NB4 (cell line): ENCODE measurements at regions not wholly inside any gene's neighbourhood (a gene's known extent, or its start where the extent isn't known, plus 50 kb on each side); places are given as distances from the start of the nearest gene placed in this dataset.

Experiments
- CTCF ChIP-seq: IDR thresholded peaks from one replicate; pipeline ENCODE4 v1.5.1; 2012; ENCODE audit warnings: low read depth, low read length
- MAX ChIP-seq: IDR thresholded peaks from 2 replicates; pipeline ENCODE4 v1.6.1; 2011; ENCODE audit warnings: low read depth, low read length
- MYC ChIP-seq: IDR thresholded peaks from 2 replicates; pipeline ENCODE4 v1.6.1; 2011; ENCODE audit warnings: low read depth, low read length
- POLR2A ChIP-seq: IDR thresholded peaks from 2 replicates; pipeline ENCODE4 v1.6.1; 2011; ENCODE audit warnings: mild to moderate bottlenecking; ENCODE audit not compliant: insufficient read length; ENCODE audit errors: extremely low read depth

- no peak for TF ChIP-seq CTCF
- no peak for TF ChIP-seq POLR2A
- no peak for TF ChIP-seq MAX
- TF ChIP-seq MYC, result no peak
Measured at GRCh38 chr3:132220986-132221385, 96.2 kb upstream of the ACP3 start.
